ENCODE measurements at regions not wholly inside any gene's neighbourhood (a gene's known extent, or its start where the extent isn't known, plus 50 kb on each side); places are given as distances from the start of the nearest gene placed in this dataset.

DNA sequence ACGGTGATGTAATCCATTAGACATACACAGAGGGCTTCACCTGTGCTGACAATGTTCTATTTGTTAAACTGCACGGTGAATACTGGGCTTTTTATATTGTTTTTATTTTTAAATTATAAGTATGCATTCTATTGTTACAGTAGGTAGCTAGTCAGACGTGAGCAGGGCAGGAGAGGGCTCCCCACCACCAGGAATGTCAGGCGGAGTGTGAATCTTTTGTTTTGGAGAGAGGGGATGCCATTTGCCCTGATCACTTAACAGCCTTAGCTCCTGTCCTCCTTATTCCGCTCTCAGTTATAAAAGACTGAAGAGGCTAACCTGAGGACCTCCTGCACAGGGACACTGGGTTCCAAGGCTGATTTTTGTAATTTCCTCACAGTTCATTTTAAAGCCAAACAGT, 151.6 kb upstream of the TAPT1 start:
- TF ChIP-seq, protein P1, sequence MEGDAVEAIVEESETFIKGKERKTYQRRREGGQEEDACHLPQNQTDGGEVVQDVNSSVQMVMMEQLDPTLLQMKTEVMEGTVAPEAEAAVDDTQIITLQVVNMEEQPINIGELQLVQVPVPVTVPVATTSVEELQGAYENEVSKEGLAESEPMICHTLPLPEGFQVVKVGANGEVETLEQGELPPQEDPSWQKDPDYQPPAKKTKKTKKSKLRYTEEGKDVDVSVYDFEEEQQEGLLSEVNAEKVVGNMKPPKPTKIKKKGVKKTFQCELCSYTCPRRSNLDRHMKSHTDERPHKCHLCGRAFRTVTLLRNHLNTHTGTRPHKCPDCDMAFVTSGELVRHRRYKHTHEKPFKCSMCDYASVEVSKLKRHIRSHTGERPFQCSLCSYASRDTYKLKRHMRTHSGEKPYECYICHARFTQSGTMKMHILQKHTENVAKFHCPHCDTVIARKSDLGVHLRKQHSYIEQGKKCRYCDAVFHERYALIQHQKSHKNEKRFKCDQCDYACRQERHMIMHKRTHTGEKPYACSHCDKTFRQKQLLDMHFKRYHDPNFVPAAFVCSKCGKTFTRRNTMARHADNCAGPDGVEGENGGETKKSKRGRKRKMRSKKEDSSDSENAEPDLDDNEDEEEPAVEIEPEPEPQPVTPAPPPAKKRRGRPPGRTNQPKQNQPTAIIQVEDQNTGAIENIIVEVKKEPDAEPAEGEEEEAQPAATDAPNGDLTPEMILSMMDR (conservative IDR thresholded peaks at IDR 0.05): no peak
- no peak overlapping the region for H3K27ac ChIP-seq

DNA sequence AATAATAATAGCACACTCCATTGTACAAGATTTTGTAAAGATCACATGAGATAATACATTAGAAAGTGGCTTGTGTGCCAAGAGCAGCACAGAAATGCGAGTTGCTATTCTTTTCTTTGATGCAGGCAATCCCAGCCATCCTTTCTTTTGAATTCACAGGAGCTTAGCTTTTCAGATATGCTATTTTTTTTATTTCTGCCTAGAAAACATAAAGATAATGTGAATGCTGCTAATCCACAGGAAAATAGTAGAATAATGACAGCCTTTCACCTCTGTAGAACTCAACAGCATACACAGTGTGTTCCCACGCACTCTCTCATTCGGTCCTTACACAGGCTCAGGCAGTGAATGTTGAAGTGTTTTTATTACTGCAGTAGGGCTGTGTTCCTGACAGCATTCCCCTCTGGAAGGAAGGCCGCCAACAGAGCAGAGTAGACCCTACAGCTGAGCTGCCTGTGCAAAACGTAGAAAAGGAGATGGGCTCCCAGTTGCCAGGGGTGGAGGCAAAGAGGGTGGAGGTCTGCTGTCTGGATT, 138.8 kb upstream of the TAPT1 start:
- TF ChIP-seq, protein P1 (conservative IDR thresholded peaks at IDR 0.05): no peak
- no peak overlapping the region for H3K27ac ChIP-seq

DNA sequence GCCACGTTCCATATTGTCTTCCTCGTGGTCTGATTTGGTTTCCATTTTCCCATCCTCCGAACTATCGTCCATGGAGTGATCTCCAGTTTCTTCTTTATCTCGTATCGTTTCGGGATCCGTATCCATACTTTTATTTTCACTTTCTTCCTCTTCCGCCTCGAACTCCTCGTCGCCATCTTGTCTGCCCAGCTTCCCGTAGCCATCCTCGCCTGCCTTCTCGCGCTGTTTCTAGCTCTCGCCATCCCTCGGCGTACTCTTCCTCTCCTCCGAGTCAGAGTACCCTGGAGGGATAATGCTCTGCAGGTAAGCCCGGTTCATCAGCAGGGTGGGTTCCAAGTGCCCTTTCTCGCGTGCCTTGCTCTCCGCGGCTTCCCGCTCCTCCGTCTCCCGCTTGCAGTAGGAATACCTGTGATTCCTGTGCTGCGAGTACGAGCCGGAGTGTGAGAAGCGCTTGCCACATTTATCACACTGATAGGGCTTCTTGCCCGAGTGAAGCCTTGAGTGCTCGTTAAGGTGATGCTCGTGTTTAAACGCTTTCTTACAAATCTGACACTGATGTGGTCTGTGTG, 134.5 kb upstream of the TAPT1 start:
- TF ChIP-seq, protein P1 (conservative IDR thresholded peaks at IDR 0.05): no peak

DNA sequence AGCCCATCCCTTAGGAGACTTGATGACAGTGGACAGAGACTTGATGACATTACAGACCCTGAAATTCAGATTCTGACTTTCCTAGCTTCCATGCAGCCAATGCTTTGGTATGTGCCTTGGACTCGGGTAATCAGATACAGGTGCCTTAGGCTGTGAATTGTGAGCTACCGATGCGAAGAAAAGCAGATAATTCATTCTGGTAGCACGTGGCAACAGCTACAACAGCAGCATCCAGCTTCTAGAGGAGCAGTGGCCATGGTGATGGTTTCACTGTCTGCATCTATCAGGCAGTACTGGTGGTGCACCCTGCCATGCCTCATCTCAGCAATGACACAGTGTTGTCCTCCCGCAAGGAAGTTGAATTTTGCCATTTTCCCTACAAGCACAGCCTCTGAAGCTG, 126.9 kb upstream of the TAPT1 start:
- no peak overlapping the region for H3K27ac ChIP-seq
- TF ChIP-seq, protein P1 (conservative IDR thresholded peaks at IDR 0.05): no peak

More for the DNA sequence above, 134.5 kb upstream of the TAPT1 start:
- H3K27ac ChIP-seq: no peak overlapping the region

DNA sequence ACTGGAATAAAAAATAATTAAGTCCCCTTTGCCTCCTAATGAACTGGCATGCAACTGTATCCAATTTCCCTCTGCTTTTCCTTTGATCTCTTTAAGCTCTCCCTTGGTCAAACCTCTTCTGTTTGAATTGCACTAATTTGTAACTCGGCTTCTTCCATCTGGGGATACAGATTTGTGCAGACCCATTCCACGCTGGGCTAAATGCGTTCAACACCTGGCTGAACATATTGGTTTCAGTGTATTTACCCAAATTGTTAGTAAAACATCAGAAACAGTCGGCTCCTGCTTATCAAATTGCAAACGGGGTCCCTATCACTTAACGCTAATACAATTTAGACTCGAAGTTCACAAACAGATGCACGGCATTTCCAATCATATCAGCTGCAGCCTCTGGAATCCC, 124.9 kb upstream of the TAPT1 start:
- H3K27ac ChIP-seq: no peak overlapping the region
- TF ChIP-seq, protein P1 (conservative IDR thresholded peaks at IDR 0.05): no peak

DNA sequence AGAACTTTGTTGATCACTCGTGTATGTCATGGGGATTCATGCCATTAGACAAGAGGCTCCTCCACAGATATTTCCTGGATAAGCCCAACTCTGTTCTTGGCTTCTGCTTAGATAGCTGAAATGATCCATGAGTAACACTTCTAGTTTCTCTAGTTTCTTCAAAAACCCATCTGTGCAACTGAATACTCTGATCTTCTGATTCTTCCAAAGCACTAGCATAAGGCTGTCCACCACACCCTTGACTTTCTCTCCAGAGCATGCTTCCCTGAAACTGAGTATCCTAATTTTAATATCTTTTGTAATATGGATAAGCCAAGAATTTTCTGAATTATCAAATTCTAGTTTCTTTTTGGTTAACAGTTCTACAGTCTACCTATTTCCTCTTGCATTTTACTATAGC, 118.6 kb upstream of the TAPT1 start:
- TF ChIP-seq, protein P1 (conservative IDR thresholded peaks at IDR 0.05): no peak
- H3K27ac ChIP-seq: no peak overlapping the region

DNA sequence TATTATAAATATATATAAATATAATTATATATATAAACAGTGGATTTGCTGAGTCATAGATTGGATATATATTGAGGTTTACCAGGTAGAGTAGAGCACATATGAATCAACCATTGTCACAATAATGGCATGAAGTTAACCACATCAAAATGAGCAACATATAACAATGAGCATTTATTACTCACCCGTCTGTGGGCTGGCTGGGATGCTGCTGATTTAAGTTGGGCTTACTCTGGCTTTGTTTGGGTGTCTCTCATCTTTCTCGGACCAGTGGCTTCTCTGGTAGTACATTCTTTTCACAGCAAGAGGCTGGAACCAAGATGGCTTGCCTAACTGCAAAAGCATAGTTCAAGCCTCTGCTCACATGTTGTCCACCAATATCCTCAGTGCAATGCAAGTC, 111.7 kb upstream of the TAPT1 start:
- TF ChIP-seq, protein P1 (conservative IDR thresholded peaks at IDR 0.05): no peak
- H3K27ac ChIP-seq: no peak overlapping the region

Data from VCaP (cell line).